Kidney (tissue), 13 donors: ENCODE measurements at regions not wholly inside any gene's neighbourhood (a gene's known extent, or its start where the extent isn't known, plus 50 kb on each side); places are given as distances from the start of the nearest gene placed in this dataset.

Source experiments
- DNase-seq, 5 donors: peaks; one replicate each; pipeline ENCODE4 v3.0.0-alpha.2; 2013 to 2020
- FAIRE-seq: peaks from 2 replicates; lab custom pipeline; 2012; peaks lifted over from hg19 to GRCh38; lab: Jason Lieb, UNC
- H3K27ac ChIP-seq, 2 donors: one replicate each; pipeline ENCODE4 v1.7.0; 2013; ENCODE audit warnings: low read depth in 2 of 2, low read length in 2 of 2, inconsistent platforms in 1 of 2
- H3K27me3 ChIP-seq: one replicate; pipeline ENCODE4 v1.7.1; 2013; ENCODE audit warnings: low read length, inconsistent platforms; ENCODE audit not compliant: control insufficient read depth, insufficient read depth
- H3K36me3 ChIP-seq, 3 donors: one replicate each; pipeline versions ENCODE4 v1.7.0 to v1.7.1; 2013; ENCODE audit warnings: low read length in 3 of 3, control low read depth in 1 of 3, inconsistent platforms in 1 of 3; ENCODE audit not compliant: insufficient read depth in 3 of 3, control insufficient read depth in 2 of 3
- H3K4me1 ChIP-seq, 3 donors: one replicate each; pipeline versions ENCODE4 v1.7.0 to v1.7.1; 2013; ENCODE audit warnings: low read length in 3 of 3, inconsistent platforms in 1 of 3, low read depth in 1 of 3; ENCODE audit not compliant: control insufficient read depth in 2 of 3, insufficient read depth in 2 of 3
- H3K4me3 ChIP-seq, 3 donors: one replicate each; pipeline versions ENCODE4 v1.7.0 to v1.8.1; 2013; ENCODE audit warnings: low read length in 3 of 3, control low read depth in 1 of 3, inconsistent platforms in 1 of 3
- H3K9ac ChIP-seq, 3 donors: one replicate each; pipeline versions ENCODE4 v1.7.0 to v1.7.1; 2013; ENCODE audit warnings: low read length in 3 of 3, control low read depth in 1 of 3, inconsistent platforms in 1 of 3
- H3K9me3 ChIP-seq, 3 donors: one replicate each; pipeline versions ENCODE4 v1.7.0 to v1.7.1; 2013; ENCODE audit warnings: low read length in 3 of 3, control low read depth in 1 of 3, inconsistent platforms in 1 of 3; ENCODE audit not compliant: control insufficient read depth in 2 of 3, insufficient read depth in 1 of 3
- CTCF ChIP-seq: IDR thresholded peaks from 3 replicates; pipeline ENCODE4 v1.5.1; 2012; ENCODE audit warnings: mild to moderate bottlenecking, moderate library complexity, borderline replicate concordance; ENCODE audit not compliant: insufficient read depth; ENCODE audit errors: extremely low read depth
- intact Hi-C: fragments of 100-400 bp; cut with DNase I; formaldehyde crosslinking; loops from one replicate; pipeline ENCODE4 v1.11.1; 2022
- donor health status: control.
- donor health status: control.
- donor health status: control.
- donor health status: control.
- donor health status: control.
- donor health status: DM: yes; HTN: yes; CAD: no.
- donor health status: Normal renal cell carcinoma (clear cell type).

- DNase-seq (no peak), FAIRE-seq (no peak)
- Histone ChIP-seq H3K9me3 (no peaks in the 10 kb centered on the region), H3K4me1 (no peaks in the 10 kb centered on the region), H3K36me3 (no peaks in the 10 kb centered on the region), H3K4me3 (no peak overlapping the region), H3K9ac (no peak overlapping the region), H3K27me3 (no peaks in the 10 kb centered on the region), H3K27ac (no peak overlapping the region)
- TF ChIP-seq CTCF = no peak
- intact Hi-C loops = no loop called here
Measured at GRCh38 chr3:161571951-161572350, 75.3 kb downstream of the OTOL1 start.

- Histone ChIP-seq H3K4me1 (no peaks in the 10 kb centered on the region), H3K9me3 (no peaks in the 10 kb centered on the region), H3K9ac (no peak overlapping the region), H3K4me3 (no peak overlapping the region), H3K27ac (no peak overlapping the region), H3K36me3 (no peaks in the 10 kb centered on the region), H3K27me3 (no peaks in the 10 kb centered on the region)
- no peak for FAIRE-seq
- intact Hi-C loops = no loop called here
- no peak for DNase-seq
- TF ChIP-seq CTCF = no peak
Measured at GRCh38 chr3:161573136-161573535, 76.5 kb downstream of the OTOL1 start.

GRCh38 chr3:161575901-161576300 lies 79.3 kb downstream of the OTOL1 start:
- intact Hi-C loops = no loop called here
- H3K36me3 ChIP-seq = no peaks in the 10 kb centered on the region
- TF ChIP-seq CTCF = no peak
- H3K9me3 ChIP-seq = no peaks in the 10 kb centered on the region
- H3K27ac ChIP-seq = no peak overlapping the region
- no peak overlapping the region for H3K4me3 ChIP-seq
- no peak for DNase-seq
- no peak overlapping the region for H3K9ac ChIP-seq
- no peaks in the 10 kb centered on the region for H3K4me1 ChIP-seq
- H3K27me3 ChIP-seq = no peaks in the 10 kb centered on the region
- FAIRE-seq = no peak

GRCh38 chr3:161576311-161576710 lies 79.7 kb downstream of the OTOL1 start:
- FAIRE-seq (no peak), DNase-seq (no peak)
- intact Hi-C loops = no loop called here
- Histone ChIP-seq H3K4me3 (no peak overlapping the region), H3K9me3 (no peaks in the 10 kb centered on the region), H3K9ac (no peak overlapping the region), H3K36me3 (no peaks in the 10 kb centered on the region), H3K4me1 (no peaks in the 10 kb centered on the region), H3K27me3 (no peaks in the 10 kb centered on the region), H3K27ac (no peak overlapping the region)
- TF ChIP-seq CTCF = no peak
